ENCODE measurements at regions not wholly inside any gene's neighbourhood (a gene's known extent, or its start where the extent isn't known, plus 50 kb on each side); places are given as distances from the start of the nearest gene placed in this dataset.
A peak's percentile ranks its signal among the peaks of the same experiment; 100 is the strongest.
"Not testable (repeated sequence)": the region's sequence is repeated elsewhere in the genome, so short reads cannot be mapped to it uniquely, and the experiment has no call there.

DNA sequence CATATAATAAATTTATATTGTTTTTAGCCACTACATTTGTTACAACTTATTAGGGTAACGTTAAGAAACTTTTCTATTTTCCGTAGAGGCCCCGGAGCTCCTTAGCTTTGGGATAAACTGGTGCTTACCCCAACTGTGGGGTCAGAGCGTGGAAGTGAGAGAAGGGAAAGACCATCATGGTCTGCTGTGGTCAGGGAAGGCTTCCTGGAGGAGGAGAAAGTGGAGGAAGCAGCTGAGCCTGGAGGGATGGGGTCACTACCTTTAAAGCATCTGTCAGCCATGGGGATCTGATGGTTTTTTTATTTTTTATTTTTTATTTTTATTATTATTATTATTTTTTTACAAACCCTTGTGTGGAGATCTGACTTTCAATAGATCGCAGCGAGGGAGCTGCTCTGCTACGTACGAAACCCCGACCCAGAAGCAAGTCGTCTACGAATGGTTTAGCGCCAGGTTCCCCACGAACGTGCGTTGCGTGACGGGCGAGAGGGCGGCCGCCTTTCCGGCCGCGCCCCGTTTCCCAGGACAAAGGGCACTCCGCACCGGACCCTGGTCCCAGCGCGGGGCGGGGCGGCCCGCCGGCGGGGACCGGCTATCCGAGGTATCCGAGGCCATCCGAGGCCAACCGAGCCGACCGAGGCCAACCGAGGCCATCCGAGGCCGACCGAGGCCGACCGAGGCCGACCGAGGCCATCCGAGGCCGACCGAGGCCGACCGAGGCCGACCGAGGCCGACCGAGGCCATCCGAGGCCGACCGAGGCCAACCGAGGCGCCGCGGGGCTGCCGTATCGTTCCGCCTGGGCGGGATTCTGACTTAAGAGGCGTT is 1101.2 kb upstream of the TMEM132C start:
- Histone ChIP-seq H3K27me3 (replicated peaks in 2 of 5; ENCODE audit: control insufficient read depth in 4 of 5, insufficient read depth in 5 of 5, low read length in 4 of 5) (peaks cover 0 to 5% (median 2%) of the 10 kb centered on the region in 5 experiments), H3K27ac (ENCODE audit: insufficient read depth in 1 of 2, low read depth in 1 of 2, low read length in 2 of 2, poor library complexity in 1 of 2, severe bottlenecking in 2 of 2) (peak overlapping the region; percentile 58 to 73), H3K4me1 (ENCODE audit: control extremely low read depth in 1 of 4, control insufficient read depth in 4 of 4, insufficient read depth in 4 of 4, low read length in 3 of 4) (peaks cover 0 to 5% (median 0%) of the 10 kb centered on the region in 4 experiments), H3K4me3 (ENCODE audit: control insufficient read depth in 1 of 7, extremely low read depth in 1 of 7, insufficient read depth in 4 of 7, low read depth in 2 of 7, low read length in 6 of 7) (peak overlapping the region in 6 of 7 experiments; percentile 30 to 78 (median 65)), H3K36me3 (ENCODE audit: control insufficient read depth in 4 of 4, insufficient read depth in 4 of 4, low read length in 3 of 4) (no peaks in the 10 kb centered on the region), H3K9me3 (ENCODE audit: control extremely low read depth in 1 of 5, control insufficient read depth in 4 of 5, insufficient read depth in 2 of 5, low read depth in 1 of 5, low read length in 4 of 5) (no peaks in the 10 kb centered on the region)
- CTCF ChIA-PET, result no interaction called here
- DNase-seq, result peak; percentile 64 to 93 (median 84)
- WGBS (ENCODE audit: insufficient coverage), result 5% methylated on average over 59 of the region's 69 CpGs
- POLR2A ChIA-PET, result no interaction called here

DNA sequence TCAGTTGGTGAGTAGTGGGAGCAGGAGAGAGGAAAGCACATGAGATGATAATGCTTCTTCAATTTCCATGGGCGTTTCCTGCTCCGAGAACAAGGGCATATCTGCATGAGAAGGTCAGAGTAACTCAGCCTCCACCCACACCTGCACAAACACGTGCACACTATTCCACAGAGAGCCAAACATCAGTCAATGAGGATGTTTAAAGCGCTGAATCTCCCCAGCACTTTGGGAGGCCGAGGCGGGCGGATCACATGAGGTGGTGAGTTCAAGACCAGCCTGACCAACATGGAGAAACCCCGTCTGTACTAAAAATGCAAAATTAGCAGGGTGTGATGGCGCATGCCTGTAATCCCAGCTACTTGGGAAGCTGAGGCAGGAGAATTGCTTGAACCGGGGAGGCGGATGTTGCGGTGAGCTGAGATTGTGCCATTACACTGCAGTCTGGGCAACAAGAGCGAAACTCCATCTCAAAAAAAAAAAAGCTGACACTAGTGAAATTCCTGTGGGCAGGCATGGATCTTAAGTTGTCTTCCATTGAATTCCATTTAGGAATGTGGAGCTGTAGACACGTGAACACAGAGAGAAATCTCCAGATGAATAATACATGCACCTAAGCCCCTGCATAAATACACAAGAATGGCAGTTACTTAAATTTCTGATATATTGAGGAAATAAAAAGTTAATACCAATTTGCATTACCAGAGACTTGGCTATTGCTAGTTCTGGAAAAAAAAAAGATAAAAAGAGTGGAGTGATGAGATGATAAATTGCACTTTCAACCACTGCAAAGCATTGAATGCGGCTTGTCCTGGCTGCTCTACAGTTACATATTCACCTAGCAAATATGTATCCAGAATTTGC is 1097.4 kb upstream of the TMEM132C start:
- H3K4me1 ChIP-seq (ENCODE audit: control extremely low read depth in 1 of 4, control insufficient read depth in 4 of 4, insufficient read depth in 4 of 4, low read length in 3 of 4), result no peaks in the 10 kb centered on the region
- no peak overlapping the region for H3K4me3 ChIP-seq (ENCODE audit: control insufficient read depth in 1 of 7, extremely low read depth in 1 of 7, insufficient read depth in 4 of 7, low read depth in 2 of 7, low read length in 6 of 7)
- no peak overlapping the region for H3K27ac ChIP-seq (ENCODE audit: insufficient read depth in 1 of 2, low read depth in 1 of 2, low read length in 2 of 2, poor library complexity in 1 of 2, severe bottlenecking in 2 of 2)
- ChIA-PET POLR2A (no interaction called here), CTCF (interaction anchor here (0.6 kb wide), 1 partner anchor 1593 kb away, joined by 3 read pairs; no protein-coding TSS in a partner anchor)
- DNase-seq, result no peak
- H3K27me3 ChIP-seq (replicated peaks in 2 of 5; ENCODE audit: control insufficient read depth in 4 of 5, insufficient read depth in 5 of 5, low read length in 4 of 5), result peaks cover 0 to 6% (median 2%) of the 10 kb centered on the region in 5 experiments
- 97% methylated on average over 7 of the region's 15 CpGs for WGBS (ENCODE audit: insufficient coverage)
- H3K36me3 ChIP-seq (ENCODE audit: control insufficient read depth in 4 of 4, insufficient read depth in 4 of 4, low read length in 3 of 4), result no peaks in the 10 kb centered on the region
- no peaks in the 10 kb centered on the region for H3K9me3 ChIP-seq (ENCODE audit: control extremely low read depth in 1 of 5, control insufficient read depth in 4 of 5, insufficient read depth in 2 of 5, low read depth in 1 of 5, low read length in 4 of 5)

DNA sequence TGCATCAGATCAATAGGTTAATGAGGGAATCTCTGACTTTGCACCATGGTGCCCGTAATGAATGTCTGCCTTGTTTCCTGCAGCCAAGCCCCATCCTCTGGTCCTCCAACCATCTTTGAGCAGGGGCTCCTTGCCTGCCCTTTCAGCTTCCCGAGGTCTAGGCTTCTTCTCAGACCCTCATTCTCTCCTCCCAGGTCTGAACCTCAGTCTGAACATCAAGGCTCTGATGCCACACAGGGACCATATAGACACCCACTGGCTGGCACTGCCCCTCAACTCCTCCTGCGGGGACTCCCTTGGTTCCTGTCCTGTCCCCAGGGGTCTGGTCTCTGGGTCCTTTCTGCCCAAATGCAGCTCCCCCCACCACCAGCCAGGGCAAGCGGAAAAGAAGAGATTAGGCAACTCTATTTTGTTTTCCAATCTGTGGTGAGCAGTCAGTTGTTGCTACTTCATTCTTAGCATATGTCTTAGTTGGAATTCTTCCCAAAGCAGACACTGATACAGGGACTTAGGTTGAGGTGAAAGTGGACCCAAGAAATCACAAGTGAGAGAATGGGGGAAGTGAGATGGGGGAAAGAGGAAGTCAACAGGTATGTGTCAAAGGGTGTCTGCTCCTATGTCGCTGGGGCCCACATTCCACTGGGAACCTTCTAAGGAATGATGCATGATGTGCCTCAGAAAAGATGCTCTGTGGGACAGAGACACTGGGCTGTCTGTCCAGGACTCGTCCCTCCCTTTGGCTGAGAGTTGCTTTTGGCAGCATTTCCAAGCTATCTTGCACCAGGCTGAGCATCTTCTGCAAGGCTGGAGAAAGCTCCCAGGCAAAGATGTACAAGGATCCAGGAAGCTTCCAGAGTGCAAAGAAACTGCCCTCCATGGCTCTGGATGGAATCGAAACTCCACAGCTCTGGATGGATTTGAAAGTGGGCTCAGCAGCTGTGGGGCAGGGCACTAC is 1096.5 kb upstream of the TMEM132C start:
- ChIA-PET CTCF (interaction anchor here (0.6 kb wide), 1 partner anchor 1594 kb away, joined by 3 read pairs; no protein-coding TSS in a partner anchor), POLR2A (no interaction called here)
- no peaks in the 10 kb centered on the region for H3K36me3 ChIP-seq (ENCODE audit: control insufficient read depth in 4 of 4, insufficient read depth in 4 of 4, low read length in 3 of 4)
- peaks cover 0 to 6% (median 2%) of the 10 kb centered on the region in 5 experiments for H3K27me3 ChIP-seq (replicated peaks in 2 of 5; ENCODE audit: control insufficient read depth in 4 of 5, insufficient read depth in 5 of 5, low read length in 4 of 5)
- H3K4me3 ChIP-seq (ENCODE audit: control insufficient read depth in 1 of 7, extremely low read depth in 1 of 7, insufficient read depth in 4 of 7, low read depth in 2 of 7, low read length in 6 of 7), result no peak overlapping the region
- H3K27ac ChIP-seq (ENCODE audit: insufficient read depth in 1 of 2, low read depth in 1 of 2, low read length in 2 of 2, poor library complexity in 1 of 2, severe bottlenecking in 2 of 2), result no peak overlapping the region
- peaks cover 0 to 2% (median 0%) of the 10 kb centered on the region in 5 experiments for H3K9me3 ChIP-seq (ENCODE audit: control extremely low read depth in 1 of 5, control insufficient read depth in 4 of 5, insufficient read depth in 2 of 5, low read depth in 1 of 5, low read length in 4 of 5)
- WGBS (ENCODE audit: insufficient coverage), result 87% methylated on average over 6 of the region's 7 CpGs
- DNase-seq, result no peak
- no peaks in the 10 kb centered on the region for H3K4me1 ChIP-seq (ENCODE audit: control extremely low read depth in 1 of 4, control insufficient read depth in 4 of 4, insufficient read depth in 4 of 4, low read length in 3 of 4)

DNA sequence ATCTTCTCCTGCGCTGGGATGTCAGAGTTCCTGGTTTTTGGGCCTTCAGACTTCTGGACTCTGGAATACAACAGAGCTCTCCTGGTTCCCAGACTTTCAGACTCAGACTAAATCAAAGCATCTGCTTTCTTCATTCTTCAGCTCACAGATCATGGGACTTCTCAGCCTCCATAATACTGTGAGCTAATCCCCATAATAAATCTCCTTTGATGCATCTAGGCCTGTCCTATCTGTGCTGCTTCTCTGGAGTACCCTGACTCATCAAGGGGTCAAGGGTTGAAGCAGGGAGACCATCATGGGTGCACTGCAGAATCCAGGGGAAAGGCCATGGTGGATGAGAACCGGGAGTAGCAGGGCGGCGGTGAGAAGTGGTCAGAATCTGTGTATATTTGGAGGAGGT is 1094.1 kb upstream of the TMEM132C start:
- CTCF ChIA-PET, result no interaction called here
- Histone ChIP-seq H3K9me3 (ENCODE audit: control extremely low read depth in 1 of 5, control insufficient read depth in 4 of 5, insufficient read depth in 2 of 5, low read depth in 1 of 5, low read length in 4 of 5) (peaks cover 0 to 14% (median 11%) of the 10 kb centered on the region in 5 experiments), H3K27me3 (replicated peaks in 2 of 5; ENCODE audit: control insufficient read depth in 4 of 5, insufficient read depth in 5 of 5, low read length in 4 of 5) (peaks cover 0 to 6% (median 0%) of the 10 kb centered on the region in 5 experiments), H3K4me3 (ENCODE audit: control insufficient read depth in 1 of 7, extremely low read depth in 1 of 7, insufficient read depth in 4 of 7, low read depth in 2 of 7, low read length in 6 of 7) (no peak overlapping the region), H3K4me1 (ENCODE audit: control extremely low read depth in 1 of 4, control insufficient read depth in 4 of 4, insufficient read depth in 4 of 4, low read length in 3 of 4) (no peaks in the 10 kb centered on the region), H3K27ac (ENCODE audit: insufficient read depth in 1 of 2, low read depth in 1 of 2, low read length in 2 of 2, poor library complexity in 1 of 2, severe bottlenecking in 2 of 2) (no peak overlapping the region), H3K36me3 (ENCODE audit: control insufficient read depth in 4 of 4, insufficient read depth in 4 of 4, low read length in 3 of 4) (no peaks in the 10 kb centered on the region)
- no peak for DNase-seq
- 93% methylated on average over 4 of the region's 4 CpGs for WGBS (ENCODE audit: insufficient coverage)
- POLR2A ChIA-PET, result no interaction called here

DNA sequence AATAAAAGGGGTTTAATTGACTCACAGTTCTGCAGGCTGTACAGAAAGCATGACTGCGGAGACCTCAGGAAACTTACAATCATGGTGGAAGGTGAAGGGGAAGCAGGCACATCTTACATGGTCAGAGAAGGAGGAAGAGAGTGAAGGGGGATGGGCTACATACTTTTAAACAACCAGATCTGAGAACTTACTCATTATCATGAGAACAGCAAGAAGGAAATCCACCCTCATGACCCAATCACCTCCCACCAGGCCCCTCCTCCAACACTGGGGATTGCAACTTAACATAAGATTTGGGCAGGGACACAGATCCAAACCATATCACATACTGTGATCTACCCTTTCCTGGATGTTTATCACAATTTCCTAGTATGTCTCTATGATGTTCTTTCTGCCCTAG is 1093.0 kb upstream of the TMEM132C start:
- peaks cover 0 to 20% (median 13%) of the 10 kb centered on the region in 5 experiments for H3K9me3 ChIP-seq (ENCODE audit: control extremely low read depth in 1 of 5, control insufficient read depth in 4 of 5, insufficient read depth in 2 of 5, low read depth in 1 of 5, low read length in 4 of 5)
- H3K36me3 ChIP-seq (ENCODE audit: control insufficient read depth in 4 of 4, insufficient read depth in 4 of 4, low read length in 3 of 4); H3K4me1 ChIP-seq (ENCODE audit: control extremely low read depth in 1 of 4, control insufficient read depth in 4 of 4, insufficient read depth in 4 of 4, low read length in 3 of 4); CTCF ChIA-PET; H3K27me3 ChIP-seq (replicated peaks in 2 of 5; ENCODE audit: control insufficient read depth in 4 of 5, insufficient read depth in 5 of 5, low read length in 4 of 5); H3K27ac ChIP-seq (ENCODE audit: insufficient read depth in 1 of 2, low read depth in 1 of 2, low read length in 2 of 2, poor library complexity in 1 of 2, severe bottlenecking in 2 of 2); H3K4me3 ChIP-seq (ENCODE audit: control insufficient read depth in 1 of 7, extremely low read depth in 1 of 7, insufficient read depth in 4 of 7, low read depth in 2 of 7, low read length in 6 of 7); DNase-seq; POLR2A ChIA-PET: not testable (repeated sequence)
- WGBS (ENCODE audit: insufficient coverage), result 100% methylated on average over 1 of the region's 1 CpG

DNA sequence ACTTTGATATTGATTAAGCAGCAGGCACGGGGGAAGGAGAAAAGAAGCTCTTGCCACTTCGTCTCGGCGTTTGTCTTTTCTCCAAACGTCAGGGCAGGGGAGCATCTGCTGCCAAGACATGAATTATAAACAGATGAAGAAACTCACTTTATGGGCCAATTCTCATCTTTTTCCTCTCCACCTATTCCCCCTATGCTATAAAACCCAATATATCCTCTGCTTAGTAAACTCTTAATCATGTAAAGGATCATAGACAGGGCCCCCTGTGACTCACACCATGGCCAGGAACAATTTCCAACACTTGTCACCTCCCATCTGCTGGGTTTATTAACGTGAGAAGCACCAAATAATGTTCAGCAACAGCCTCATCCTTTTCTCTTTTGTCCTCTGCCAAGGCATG is 1092.1 kb upstream of the TMEM132C start:
- CTCF ChIA-PET, result no interaction called here
- 90% methylated on average over 3 of the region's 6 CpGs for WGBS (ENCODE audit: insufficient coverage)

More for the DNA sequence above, 1092.1 kb upstream of the TMEM132C start:
- no peaks in the 10 kb centered on the region for H3K4me1 ChIP-seq (ENCODE audit: control extremely low read depth in 1 of 4, control insufficient read depth in 4 of 4, insufficient read depth in 4 of 4, low read length in 3 of 4)
- no peak overlapping the region for H3K27ac ChIP-seq (ENCODE audit: insufficient read depth in 1 of 2, low read depth in 1 of 2, low read length in 2 of 2, poor library complexity in 1 of 2, severe bottlenecking in 2 of 2)
- H3K9me3 ChIP-seq (ENCODE audit: control extremely low read depth in 1 of 5, control insufficient read depth in 4 of 5, insufficient read depth in 2 of 5, low read depth in 1 of 5, low read length in 4 of 5), result peaks cover 0 to 20% (median 13%) of the 10 kb centered on the region in 5 experiments
- no peaks in the 10 kb centered on the region for H3K36me3 ChIP-seq (ENCODE audit: control insufficient read depth in 4 of 4, insufficient read depth in 4 of 4, low read length in 3 of 4)
- POLR2A ChIA-PET, result no interaction called here
- H3K27me3 ChIP-seq (replicated peaks in 2 of 5; ENCODE audit: control insufficient read depth in 4 of 5, insufficient read depth in 5 of 5, low read length in 4 of 5), result peaks cover 0 to 6% (median 0%) of the 10 kb centered on the region in 5 experiments
- no peak for DNase-seq
- no peak overlapping the region for H3K4me3 ChIP-seq (ENCODE audit: control insufficient read depth in 1 of 7, extremely low read depth in 1 of 7, insufficient read depth in 4 of 7, low read depth in 2 of 7, low read length in 6 of 7)

All from common myeloid progenitor, CD34-positive (primary cell).